ENCODE measurements at regions not wholly inside any gene's neighbourhood (a gene's known extent, or its start where the extent isn't known, plus 50 kb on each side); places are given as distances from the start of the nearest gene placed in this dataset.

- no peak for TF ChIP-seq CTCF (conservative IDR thresholded peaks at IDR 0.05; ENCODE audit: low read depth, low read length)
- no peak overlapping the region for H3K4me3 ChIP-seq (ENCODE audit: low read length)
- no peak for DNase-seq (ENCODE audit: low read depth)
Observed at GRCh38 chr3:193859195-193859594, 266.2 kb downstream of the OPA1 start.

- no peak overlapping the region for H3K4me3 ChIP-seq (ENCODE audit: low read length)
- TF ChIP-seq CTCF (conservative IDR thresholded peaks at IDR 0.05; ENCODE audit: low read depth, low read length) = no peak
- no peak for DNase-seq (ENCODE audit: low read depth)
Observed at GRCh38 chr3:193861012-193861411, 268.0 kb downstream of the OPA1 start.

GRCh38 chr3:193862843-193863242, 269.8 kb downstream of the OPA1 start:
- no peak overlapping the region for H3K4me3 ChIP-seq (ENCODE audit: low read length)
- TF ChIP-seq CTCF (conservative IDR thresholded peaks at IDR 0.05; ENCODE audit: low read depth, low read length) = no peak
- no peak for DNase-seq (ENCODE audit: low read depth)

GRCh38 chr3:193863657-193864357, 270.8 kb downstream of the OPA1 start:
- no peak overlapping the region for H3K4me3 ChIP-seq (ENCODE audit: low read length)
- DNase-seq (ENCODE audit: low read depth) = no peak
- no peak for TF ChIP-seq CTCF (conservative IDR thresholded peaks at IDR 0.05; ENCODE audit: low read depth, low read length)

GRCh38 chr3:193865339-193865738, 270.6 kb upstream of the HES1 start:
- H3K4me3 ChIP-seq (ENCODE audit: low read length) = no peak overlapping the region
- no peak for TF ChIP-seq CTCF (conservative IDR thresholded peaks at IDR 0.05; ENCODE audit: low read depth, low read length)
- no peak for DNase-seq (ENCODE audit: low read depth)

- no peak for TF ChIP-seq CTCF (conservative IDR thresholded peaks at IDR 0.05; ENCODE audit: low read depth, low read length)
- no peak for DNase-seq (ENCODE audit: low read depth)
- H3K4me3 ChIP-seq (ENCODE audit: low read length) = no peak overlapping the region
Observed at GRCh38 chr3:193865896-193866480, 270.0 kb upstream of the HES1 start.

GRCh38 chr3:193868590-193868989, 267.4 kb upstream of the HES1 start:
- H3K4me3 ChIP-seq (ENCODE audit: low read length) = no peak overlapping the region
- DNase-seq (ENCODE audit: low read depth) = no peak
- TF ChIP-seq CTCF (conservative IDR thresholded peaks at IDR 0.05; ENCODE audit: low read depth, low read length) = no peak
